Stimulated activated effector memory CD8-positive, alpha-beta T cell treated with anti-CD3 and anti-CD28 coated beads, Interleukin-12 subunit alpha, Interleukin-12 subunit beta, amount 100 ng/mL, for 72 hours (primary cell): ENCODE measurements at regions not wholly inside any gene's neighbourhood (a gene's known extent, or its start where the extent isn't known, plus 50 kb on each side); places are given as distances from the start of the nearest gene placed in this dataset.
"Not testable (repeated sequence)": the region's sequence is repeated elsewhere in the genome, so short reads cannot be mapped to it uniquely, and the experiment has no call there.

Source experiments
- ATAC-seq: fragments of 150-1000 bp; cut with Tn5 transposase; 2 replicates; pipeline ENCODE4 v1.10.0; 2021
- DNase-seq, 2 donors: peaks; one replicate each; pipeline ENCODE4 v3.0.0; 2021 to 2022; ENCODE audit warnings: low spot score in 2 of 2
- H3K27ac Mint-ChIP-seq: one replicate; pipeline ENCODE4 v1.8.0; 2022; ENCODE audit warnings: mild to moderate bottlenecking, mixed read lengths
- H3K36me3 Mint-ChIP-seq: one replicate; pipeline ENCODE4 v1.8.0; 2022; ENCODE audit warnings: mild to moderate bottlenecking, mixed read lengths
- H3K4me1 Mint-ChIP-seq: one replicate; pipeline ENCODE4 v1.8.0; 2022; ENCODE audit warnings: mixed read lengths
- H3K4me3 Mint-ChIP-seq: one replicate; pipeline ENCODE4 v1.8.0; 2022; ENCODE audit warnings: mild to moderate bottlenecking, mixed read lengths
- H3K9me3 Mint-ChIP-seq: one replicate; pipeline ENCODE4 v1.8.0; 2022; ENCODE audit warnings: mixed read lengths

- H3K4me3 Mint-ChIP-seq: no peak overlapping the region
- ATAC-seq: no peak
- H3K4me1 Mint-ChIP-seq: no peaks in the 10 kb centered on the region
- no peaks in the 10 kb centered on the region for H3K9me3 Mint-ChIP-seq
- H3K36me3 Mint-ChIP-seq: no peaks in the 10 kb centered on the region
- no peak overlapping the region for H3K27ac Mint-ChIP-seq
- DNase-seq: no peak
Observed at GRCh38 chr18:22691946-22692710, 241.0 kb upstream of the RBBP8 start.

GRCh38 chr18:22694954-22695353, 238.2 kb upstream of the RBBP8 start:
- DNase-seq: no peak
- H3K9me3 Mint-ChIP-seq: no peaks in the 10 kb centered on the region
- H3K36me3 Mint-ChIP-seq: no peaks in the 10 kb centered on the region
- H3K4me3 Mint-ChIP-seq: no peak overlapping the region
- ATAC-seq: no peak
- H3K27ac Mint-ChIP-seq: no peak overlapping the region
- no peaks in the 10 kb centered on the region for H3K4me1 Mint-ChIP-seq

- H3K27ac Mint-ChIP-seq: no peak overlapping the region
- no peak for ATAC-seq
- H3K4me3 Mint-ChIP-seq: no peak overlapping the region
- no peaks in the 10 kb centered on the region for H3K4me1 Mint-ChIP-seq
- H3K36me3 Mint-ChIP-seq: no peaks in the 10 kb centered on the region
- DNase-seq: no peak
- H3K9me3 Mint-ChIP-seq: no peaks in the 10 kb centered on the region
Observed at GRCh38 chr18:22695674-22696073, 237.5 kb upstream of the RBBP8 start.

GRCh38 chr18:22697561-22697960, 235.6 kb upstream of the RBBP8 start:
- no peak for ATAC-seq
- H3K36me3 Mint-ChIP-seq: no peaks in the 10 kb centered on the region
- H3K27ac Mint-ChIP-seq: no peak overlapping the region
- no peak overlapping the region for H3K4me3 Mint-ChIP-seq
- H3K9me3 Mint-ChIP-seq: no peaks in the 10 kb centered on the region
- no peak for DNase-seq
- H3K4me1 Mint-ChIP-seq: no peaks in the 10 kb centered on the region

- Mint-ChIP-seq H3K27ac (no peak overlapping the region), H3K36me3 (no peaks in the 10 kb centered on the region), H3K4me3 (no peak overlapping the region), H3K4me1 (no peaks in the 10 kb centered on the region), H3K9me3 (no peaks in the 10 kb centered on the region)
- ATAC-seq (no peak), DNase-seq (no peak)
Observed at GRCh38 chr18:22698711-22699110, 234.4 kb upstream of the RBBP8 start.

GRCh38 chr18:22699629-22700028, 233.5 kb upstream of the RBBP8 start:
- H3K4me1 Mint-ChIP-seq: no peaks in the 10 kb centered on the region
- ATAC-seq: no peak
- H3K9me3 Mint-ChIP-seq: no peaks in the 10 kb centered on the region
- H3K4me3 Mint-ChIP-seq: no peak overlapping the region
- DNase-seq: no peak
- H3K27ac Mint-ChIP-seq: no peak overlapping the region
- no peaks in the 10 kb centered on the region for H3K36me3 Mint-ChIP-seq

GRCh38 chr18:22700920-22701319, 232.2 kb upstream of the RBBP8 start:
- H3K36me3 Mint-ChIP-seq: no peaks in the 10 kb centered on the region
- H3K4me1 Mint-ChIP-seq: no peaks in the 10 kb centered on the region
- no peak overlapping the region for H3K4me3 Mint-ChIP-seq
- no peak overlapping the region for H3K27ac Mint-ChIP-seq
- no peaks in the 10 kb centered on the region for H3K9me3 Mint-ChIP-seq
- ATAC-seq: no peak
- DNase-seq: no peak

GRCh38 chr18:22701326-22701725, 231.8 kb upstream of the RBBP8 start:
- Mint-ChIP-seq H3K4me1 (no peaks in the 10 kb centered on the region), H3K9me3 (no peaks in the 10 kb centered on the region)

GRCh38 chr18:22701795-22702194, 231.3 kb upstream of the RBBP8 start:
- Mint-ChIP-seq H3K4me1 (no peaks in the 10 kb centered on the region), H3K9me3 (no peaks in the 10 kb centered on the region), H3K4me3 (no peak overlapping the region), H3K27ac (no peak overlapping the region), H3K36me3 (no peaks in the 10 kb centered on the region)
- DNase-seq: no peak
- no peak for ATAC-seq

More at GRCh38 chr18:22701326-22701725, 231.8 kb upstream of the RBBP8 start:
- Mint-ChIP-seq H3K36me3 (no peaks in the 10 kb centered on the region), H3K4me3 (no peak overlapping the region), H3K27ac (no peak overlapping the region)
- ATAC-seq (no peak), DNase-seq (no peak)

GRCh38 chr18:22702806-22703205, 230.3 kb upstream of the RBBP8 start:
- DNase-seq (no peak), ATAC-seq (no peak)
- Mint-ChIP-seq H3K4me1 (no peaks in the 10 kb centered on the region), H3K27ac (no peak overlapping the region), H3K9me3 (no peaks in the 10 kb centered on the region), H3K4me3 (no peak overlapping the region), H3K36me3 (no peaks in the 10 kb centered on the region)

- no peaks in the 10 kb centered on the region for H3K36me3 Mint-ChIP-seq
- DNase-seq (no peak), ATAC-seq (no peak)
- no peak overlapping the region for H3K4me3 Mint-ChIP-seq
- H3K9me3 Mint-ChIP-seq: no peaks in the 10 kb centered on the region
- H3K27ac Mint-ChIP-seq: no peak overlapping the region
- no peaks in the 10 kb centered on the region for H3K4me1 Mint-ChIP-seq
Observed at GRCh38 chr18:22703883-22704585, 229.1 kb upstream of the RBBP8 start.

GRCh38 chr18:22704586-22704918, 228.6 kb upstream of the RBBP8 start:
- ATAC-seq (no peak), DNase-seq (no peak)
- no peak overlapping the region for H3K4me3 Mint-ChIP-seq
- H3K9me3 Mint-ChIP-seq: no peaks in the 10 kb centered on the region
- no peaks in the 10 kb centered on the region for H3K36me3 Mint-ChIP-seq
- no peaks in the 10 kb centered on the region for H3K4me1 Mint-ChIP-seq
- no peak overlapping the region for H3K27ac Mint-ChIP-seq

GRCh38 chr18:22705328-22705727, 227.8 kb upstream of the RBBP8 start:
- ATAC-seq (peak; percentile 46), DNase-seq (no peak)
- no peak overlapping the region for H3K27ac Mint-ChIP-seq
- no peak overlapping the region for H3K4me3 Mint-ChIP-seq
- no peaks in the 10 kb centered on the region for H3K36me3 Mint-ChIP-seq
- no peaks in the 10 kb centered on the region for H3K9me3 Mint-ChIP-seq
- no peaks in the 10 kb centered on the region for H3K4me1 Mint-ChIP-seq

- DNase-seq, H3K4me3 Mint-ChIP-seq, H3K9me3 Mint-ChIP-seq, ATAC-seq, H3K27ac Mint-ChIP-seq, H3K4me1 Mint-ChIP-seq, H3K36me3 Mint-ChIP-seq: not testable (repeated sequence)
Observed at GRCh38 chr18:22706025-22706424, 227.1 kb upstream of the RBBP8 start.

- DNase-seq (no peak), ATAC-seq (no peak)
- Mint-ChIP-seq H3K9me3 (no peaks in the 10 kb centered on the region), H3K36me3 (no peaks in the 10 kb centered on the region), H3K27ac (no peak overlapping the region), H3K4me1 (no peaks in the 10 kb centered on the region), H3K4me3 (no peak overlapping the region)
Observed at GRCh38 chr18:22709288-22710060, 223.7 kb upstream of the RBBP8 start.
